ENCODE measurements at regions not wholly inside any gene's neighbourhood (a gene's known extent, or its start where the extent isn't known, plus 50 kb on each side); places are given as distances from the start of the nearest gene placed in this dataset.

- Histone ChIP-seq H3K79me1 (ENCODE audit: low read depth in 1 of 2, low read length in 2 of 2) (no peaks in the 10 kb centered on the region), H3K23ac (ENCODE audit: low read depth, low read length) (no peak overlapping the region), H2BK15ac (ENCODE audit: low read depth, low read length) (no peak overlapping the region), H4K8ac (ENCODE audit: low read depth in 2 of 2, low read length in 2 of 2) (no peak overlapping the region), H2AK9ac (replicated peaks; ENCODE audit: low read depth, low read length, poor library complexity) (no peak overlapping the region), H4K91ac (ENCODE audit: insufficient read depth, low read depth, low read length) (no peak overlapping the region), H3K18ac (ENCODE audit: low read depth, low read length) (no peak overlapping the region), H3K27me3 (ENCODE audit: control insufficient read depth, insufficient read depth, low read length) (no peaks in the 10 kb centered on the region), H3K56ac (ENCODE audit: extremely low read depth, insufficient read depth, low read length) (no peak overlapping the region), H2AFZ (replicated peaks; ENCODE audit: low read length, poor library complexity) (no peak overlapping the region), H4K20me1 (ENCODE audit: insufficient read depth, low read length) (no peaks in the 10 kb centered on the region), H2AK5ac (ENCODE audit: low read depth, low read length) (no peak overlapping the region), H3K4me3 (ENCODE audit: insufficient read depth, low read depth, low read length) (no peak overlapping the region), H3K4me1 (ENCODE audit: control insufficient read depth, insufficient read depth, low read length) (no peaks in the 10 kb centered on the region), H3K4me2 (ENCODE audit: low read depth, low read length) (no peak overlapping the region), H2BK120ac (ENCODE audit: low read depth, low read length) (no peak overlapping the region), H3K9me3 (ENCODE audit: control insufficient read depth, insufficient read depth, low read length) (peaks cover 32% of the 10 kb centered on the region), H2BK20ac (ENCODE audit: low read depth, low read length) (no peak overlapping the region), H3K36me3 (ENCODE audit: control insufficient read depth, insufficient read depth, low read length) (no peaks in the 10 kb centered on the region), H4K5ac (ENCODE audit: low read depth, low read length) (no peak overlapping the region), H2BK5ac (ENCODE audit: low read depth, low read length, poor library complexity, severe bottlenecking) (no peak overlapping the region), H3K27ac (ENCODE audit: insufficient read depth, low read length) (no peak overlapping the region), H3K9me1 (ENCODE audit: insufficient read depth, low read length) (no peaks in the 10 kb centered on the region), H3K9ac (ENCODE audit: low read depth, low read length) (no peak overlapping the region), H3K4ac (ENCODE audit: low read depth, low read length) (no peak overlapping the region), H3K14ac (replicated peaks; ENCODE audit: low read depth, low read length) (no peak overlapping the region)
- DNase-seq (no peak), ATAC-seq (ENCODE audit: low read depth) (no peak)
- in situ Hi-C loops (cut with MboI; ENCODE audit: low sequenced_read_pairs): no loop called here
- WGBS, 2 experiments (ENCODE audit: extremely low coverage in 2 of 2, insufficient read length in 1 of 2): no CpG with 5 or more reads among the region's 9 CpGs
- dilution Hi-C loops (cut with HindIII; ENCODE audit: low sequenced_read_pairs, unreplicated experiment): no loop called here
- no TSS peak for BruUV-seq (replicated peaks)
- ChIA-PET CTCF (no interaction called here), POLR2A (ENCODE audit: unreplicated experiment) (no interaction called here)
- TF ChIP-seq USF2 (IDR thresholded peaks at IDR 0.05; ENCODE audit: low read depth, low read length): no peak
- intact Hi-C loops (cut with micrococcal nuclease): no loop called here
These were observed 257.7 kb downstream of the ADGRD1 start for GRCh38 chr12:131211340-131211938.

Measured in IMR-90 (cell line).